ENCODE measurements at regions not wholly inside any gene's neighbourhood (a gene's known extent, or its start where the extent isn't known, plus 50 kb on each side); places are given as distances from the start of the nearest gene placed in this dataset.

DNA sequence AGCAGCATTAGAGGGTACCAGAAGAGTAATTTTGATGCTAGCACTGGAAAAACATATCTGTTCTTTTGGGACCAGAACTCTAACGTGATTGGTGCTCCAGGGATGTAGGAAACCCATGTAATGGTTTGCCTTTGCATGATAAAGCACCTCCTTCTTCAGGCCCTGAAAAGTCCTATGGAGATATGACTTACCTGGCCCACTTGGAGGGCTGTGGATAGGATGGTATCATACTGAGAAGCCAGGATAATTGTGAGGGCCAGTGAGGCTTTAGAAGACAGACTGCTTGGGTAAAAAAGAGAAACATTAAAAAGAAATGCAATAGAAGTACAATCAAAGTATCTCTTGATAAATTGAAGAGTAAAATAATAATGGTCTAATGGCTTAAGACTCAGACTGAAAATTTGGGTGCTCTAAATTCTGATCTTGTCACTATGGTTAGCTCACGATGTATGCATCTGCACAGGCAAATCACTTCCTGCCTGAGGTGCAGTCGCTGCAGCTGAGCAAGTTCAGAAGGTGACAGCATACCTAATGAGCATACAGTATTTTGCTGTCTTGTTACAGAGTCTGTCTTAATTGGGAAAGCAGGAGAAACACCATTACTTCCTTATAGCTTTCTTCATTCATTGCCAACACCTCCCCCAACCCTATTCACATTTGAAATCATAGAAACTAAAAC, 371.5 kb downstream of the NUP35 start:
- H3K27me3 ChIP-seq = no peaks in the 10 kb centered on the region
- no peak overlapping the region for H3K4me3 ChIP-seq (ENCODE audit: low read depth, low read length)
- no peaks in the 10 kb centered on the region for H3K9me3 ChIP-seq
- TF ChIP-seq, protein P1, sequence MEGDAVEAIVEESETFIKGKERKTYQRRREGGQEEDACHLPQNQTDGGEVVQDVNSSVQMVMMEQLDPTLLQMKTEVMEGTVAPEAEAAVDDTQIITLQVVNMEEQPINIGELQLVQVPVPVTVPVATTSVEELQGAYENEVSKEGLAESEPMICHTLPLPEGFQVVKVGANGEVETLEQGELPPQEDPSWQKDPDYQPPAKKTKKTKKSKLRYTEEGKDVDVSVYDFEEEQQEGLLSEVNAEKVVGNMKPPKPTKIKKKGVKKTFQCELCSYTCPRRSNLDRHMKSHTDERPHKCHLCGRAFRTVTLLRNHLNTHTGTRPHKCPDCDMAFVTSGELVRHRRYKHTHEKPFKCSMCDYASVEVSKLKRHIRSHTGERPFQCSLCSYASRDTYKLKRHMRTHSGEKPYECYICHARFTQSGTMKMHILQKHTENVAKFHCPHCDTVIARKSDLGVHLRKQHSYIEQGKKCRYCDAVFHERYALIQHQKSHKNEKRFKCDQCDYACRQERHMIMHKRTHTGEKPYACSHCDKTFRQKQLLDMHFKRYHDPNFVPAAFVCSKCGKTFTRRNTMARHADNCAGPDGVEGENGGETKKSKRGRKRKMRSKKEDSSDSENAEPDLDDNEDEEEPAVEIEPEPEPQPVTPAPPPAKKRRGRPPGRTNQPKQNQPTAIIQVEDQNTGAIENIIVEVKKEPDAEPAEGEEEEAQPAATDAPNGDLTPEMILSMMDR (IDR thresholded peaks at IDR 0.05; ENCODE audit: low read depth, low read length) = no peak
- no peaks in the 10 kb centered on the region for H3K4me1 ChIP-seq
- no peaks in the 10 kb centered on the region for H3K36me3 ChIP-seq
- no peak for DNase-seq

GRCh38 chr2:183497861-183498260, 373.6 kb downstream of the NUP35 start:
- H3K4me1 ChIP-seq = no peaks in the 10 kb centered on the region
- H3K36me3 ChIP-seq = no peaks in the 10 kb centered on the region
- no peak overlapping the region for H3K4me3 ChIP-seq (ENCODE audit: low read depth, low read length)
- no peak for DNase-seq
- TF ChIP-seq, protein P1 (IDR thresholded peaks at IDR 0.05; ENCODE audit: low read depth, low read length) = no peak
- no peaks in the 10 kb centered on the region for H3K9me3 ChIP-seq
- H3K27me3 ChIP-seq = no peaks in the 10 kb centered on the region

DNA sequence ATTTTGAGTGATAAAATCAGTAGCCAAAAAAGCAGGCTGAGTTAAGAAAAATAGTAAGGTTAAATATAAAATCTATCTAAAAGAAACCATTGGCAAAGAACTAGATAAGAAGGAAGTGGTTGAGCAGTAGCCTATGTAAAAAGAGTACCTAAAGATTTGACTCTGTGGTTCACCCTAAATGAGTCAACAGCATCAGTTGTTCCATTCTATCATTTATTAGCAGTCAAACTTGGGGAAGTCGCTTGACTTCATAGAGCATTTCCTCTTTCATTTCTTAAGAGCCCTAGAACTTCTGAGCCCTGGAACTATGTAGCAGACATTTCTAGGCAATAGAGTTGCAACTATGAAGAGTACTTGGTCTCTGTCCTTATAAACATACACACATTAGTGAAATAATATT, 381.7 kb downstream of the NUP35 start:
- no peaks in the 10 kb centered on the region for H3K27me3 ChIP-seq
- TF ChIP-seq, protein P1 (IDR thresholded peaks at IDR 0.05; ENCODE audit: low read depth, low read length) = no peak
- no peaks in the 10 kb centered on the region for H3K9me3 ChIP-seq
- no peaks in the 10 kb centered on the region for H3K4me1 ChIP-seq
- no peak for DNase-seq
- H3K4me3 ChIP-seq (ENCODE audit: low read depth, low read length) = no peak overlapping the region
- no peaks in the 10 kb centered on the region for H3K36me3 ChIP-seq

DNA sequence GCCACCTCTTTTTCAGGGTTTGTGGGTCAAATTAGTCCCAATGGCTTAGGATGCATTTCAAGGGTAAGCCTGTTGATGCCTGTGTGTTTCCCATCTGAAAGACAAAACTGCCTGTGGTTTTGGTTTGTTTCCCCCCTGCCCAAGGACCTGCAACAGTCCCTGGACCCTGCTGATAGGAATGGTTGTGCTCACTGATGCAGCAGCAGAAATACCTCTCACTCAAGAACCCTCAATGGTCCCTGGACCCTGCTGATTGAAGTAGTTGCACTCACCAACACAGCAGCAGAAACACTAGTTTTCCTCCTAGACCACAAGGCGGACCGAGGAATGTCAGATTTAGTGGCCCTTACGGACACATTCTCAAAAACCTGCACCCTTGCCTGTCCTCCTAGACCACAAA, 386.9 kb downstream of the NUP35 start:
- no peaks in the 10 kb centered on the region for H3K4me1 ChIP-seq
- no peaks in the 10 kb centered on the region for H3K9me3 ChIP-seq
- no peaks in the 10 kb centered on the region for H3K36me3 ChIP-seq

GRCh38 chr2:183519371-183520056, 395.3 kb downstream of the NUP35 start:
- Histone ChIP-seq H3K9me3 (no peaks in the 10 kb centered on the region), H3K4me3 (ENCODE audit: low read depth, low read length) (no peak overlapping the region), H3K36me3 (no peaks in the 10 kb centered on the region), H3K4me1 (no peaks in the 10 kb centered on the region), H3K27me3 (no peaks in the 10 kb centered on the region)
- no peak for DNase-seq
- TF ChIP-seq, protein P1 (IDR thresholded peaks at IDR 0.05; ENCODE audit: low read depth, low read length) = no peak

More for the DNA sequence above, 386.9 kb downstream of the NUP35 start:
- no peak for DNase-seq
- no peak overlapping the region for H3K4me3 ChIP-seq (ENCODE audit: low read depth, low read length)
- H3K27me3 ChIP-seq = no peaks in the 10 kb centered on the region
- TF ChIP-seq, protein P1 (IDR thresholded peaks at IDR 0.05; ENCODE audit: low read depth, low read length) = no peak

DNA sequence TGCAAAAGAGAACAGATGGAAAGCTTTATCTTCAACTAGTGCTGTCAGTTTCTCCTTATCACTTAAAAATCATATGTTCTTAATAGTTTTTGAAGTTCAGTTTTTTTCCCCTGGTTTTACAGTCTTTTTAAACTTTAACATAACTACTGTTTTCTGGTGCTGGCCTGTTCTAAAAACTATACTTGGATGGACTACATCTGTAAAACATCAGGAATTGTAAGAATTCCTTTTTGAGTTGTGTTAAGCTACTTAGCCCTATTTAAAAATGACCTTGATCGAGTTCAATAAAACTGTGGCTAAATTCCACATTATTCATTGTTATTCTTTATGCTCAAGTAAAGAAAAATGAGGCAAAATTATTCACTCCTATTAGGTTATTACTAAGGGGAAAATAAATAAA, 397.7 kb downstream of the NUP35 start:
- TF ChIP-seq, protein P1 (IDR thresholded peaks at IDR 0.05; ENCODE audit: low read depth, low read length) = no peak
- Histone ChIP-seq H3K27me3 (no peaks in the 10 kb centered on the region), H3K36me3 (no peaks in the 10 kb centered on the region), H3K9me3 (no peaks in the 10 kb centered on the region), H3K4me3 (ENCODE audit: low read depth, low read length) (no peak overlapping the region), H3K4me1 (no peaks in the 10 kb centered on the region)
- DNase-seq = no peak
